Upper lobe of left lung (tissue), 6 donors: ENCODE measurements at regions not wholly inside any gene's neighbourhood (a gene's known extent, or its start where the extent isn't known, plus 50 kb on each side); places are given as distances from the start of the nearest gene placed in this dataset.
"Not testable (repeated sequence)": the region's sequence is repeated elsewhere in the genome, so short reads cannot be mapped to it uniquely, and the experiment has no call there.

ENCODE experiments used
- ATAC-seq, 2 donors: fragments of 200-7000 bp; cut with Tn5 transposase; one replicate each; pipeline ENCODE4 v1.9.1; 2022; ENCODE audit warnings: mild to moderate bottlenecking in 2 of 2, moderate library complexity in 2 of 2; ENCODE audit not compliant: low FRiP score in 2 of 2
- DNase-seq, 2 donors: peaks; one replicate each; pipeline ENCODE4 v3.0.0-alpha.2; 2019 to 2020
- H3K27ac ChIP-seq, 4 donors: fragments of 200-600 bp; sonication (generic); one replicate each; pipeline ENCODE4 v1.5.1; 2016 to 2019
- H3K27me3 ChIP-seq, 4 donors: fragments of 200-600 bp; sonication (generic); one replicate each; pipeline ENCODE4 v1.5.1; 2017 to 2019
- H3K36me3 ChIP-seq, 4 donors: fragments of 200-600 bp; sonication (generic); one replicate each; pipeline ENCODE4 v1.5.1; 2016 to 2019
- H3K4me1 ChIP-seq, 4 donors: fragments of 200-600 bp; sonication (generic); one replicate each; pipeline ENCODE4 v1.5.1; 2018 to 2019
- H3K4me3 ChIP-seq, 4 donors: fragments of 200-600 bp; sonication (generic); one replicate each; pipeline ENCODE4 v1.5.1; 2017 to 2019; ENCODE audit warnings: mild to moderate bottlenecking in 2 of 4, moderate library complexity in 1 of 4
- H3K9me3 ChIP-seq, 4 donors: fragments of 200-600 bp; sonication (generic); one replicate each; pipeline ENCODE4 v1.5.1; 2018 to 2019
- CTCF ChIP-seq, 6 experiments: fragments of 450-650 bp in 4 of 6; fragments of 200-600 bp in 2 of 6; sonication (generic) in 2 of 6; IDR thresholded peaks; one replicate each; pipeline ENCODE4 v1.5.1; 2016 to 2019; ENCODE audit warnings: antibody characterized with exemption in 6 of 6
- WGBS, 2 donors: methylation state at CpG; one replicate each; pipeline ENCODE4 v1.1.5; 2017 to 2018; 5-methylcytosine and 5-hydroxymethylcytosine counted together
- donor health status: DM: no; HTN: no; CAD: no; lungs with moderate emphysema.
- donor health status: DM: no; HTN: yes; CAD: no; lungs with severe emphysema.

- DNase-seq, H3K4me3 ChIP-seq, H3K4me1 ChIP-seq, H3K27me3 ChIP-seq, H3K9me3 ChIP-seq, H3K27ac ChIP-seq, H3K36me3 ChIP-seq: not testable (repeated sequence)
- ATAC-seq: peak; percentile 16 to 24
- 100% methylated on average over 1 of the region's 4 CpGs; no CpG with 5 or more reads in 1 of the 2 donors for WGBS, 2 donors
Observed at GRCh38 chr2:87217005-87217404, 195.4 kb upstream of the PLGLB1 start.

GRCh38 chr2:87217741-87218410 is 196.2 kb upstream of the PLGLB1 start:
- not testable (repeated sequence) for H3K36me3 ChIP-seq, H3K27ac ChIP-seq, H3K9me3 ChIP-seq, H3K4me1 ChIP-seq, H3K27me3 ChIP-seq, H3K4me3 ChIP-seq, DNase-seq
- ATAC-seq: peak; percentile 89 to 90
- TF ChIP-seq CTCF (IDR thresholded peaks at IDR 0.05): peak in 2 of 6 experiments; percentile 15 to 43
- WGBS, 2 donors: 28% methylated on average over 7 of the region's 21 CpGs; no CpG with 5 or more reads in 1 of the 2 donors

GRCh38 chr2:87220651-87221050 is 199.0 kb upstream of the PLGLB1 start:
- ATAC-seq: not testable (repeated sequence)

GRCh38 chr2:87222131-87222530 is 200.5 kb upstream of the PLGLB1 start:
- not testable (repeated sequence) for H3K36me3 ChIP-seq, H3K4me3 ChIP-seq, H3K27ac ChIP-seq, H3K27me3 ChIP-seq, H3K4me1 ChIP-seq, ATAC-seq, H3K9me3 ChIP-seq, DNase-seq
- 79 to 88% methylated on average over 7 of the region's 7 CpGs for WGBS, 2 donors

More at GRCh38 chr2:87220651-87221050, 199.0 kb upstream of the PLGLB1 start:
- not testable (repeated sequence) for H3K27ac ChIP-seq, H3K9me3 ChIP-seq, DNase-seq, H3K4me3 ChIP-seq, H3K4me1 ChIP-seq, H3K36me3 ChIP-seq, H3K27me3 ChIP-seq
- 66 to 68% methylated on average over 8 to 9 of the region's 9 CpGs for WGBS, 2 donors

- H3K9me3 ChIP-seq, H3K4me3 ChIP-seq, H3K4me1 ChIP-seq, H3K36me3 ChIP-seq, H3K27me3 ChIP-seq, H3K27ac ChIP-seq, DNase-seq, ATAC-seq: not testable (repeated sequence)
- WGBS, 2 donors: 79% methylated on average over 2 of the region's 3 CpGs; no CpG with 5 or more reads in 1 of the 2 donors
Observed at GRCh38 chr2:87223873-87224272, 202.2 kb upstream of the PLGLB1 start.

GRCh38 chr2:87229091-87229689 is 207.5 kb upstream of the PLGLB1 start:
- H3K27me3 ChIP-seq, H3K36me3 ChIP-seq, H3K4me1 ChIP-seq, H3K4me3 ChIP-seq, DNase-seq, H3K27ac ChIP-seq, H3K9me3 ChIP-seq: not testable (repeated sequence)
- peak; percentile 82 to 94 for ATAC-seq
- 0% methylated on average over 1 of the region's 4 CpGs; no CpG with 5 or more reads in 1 of the 2 donors for WGBS, 2 donors
- peak in 3 of 6 experiments; percentile 9 to 59 (median 28) for TF ChIP-seq CTCF (IDR thresholded peaks at IDR 0.05)

GRCh38 chr2:87229964-87230363 is 208.3 kb upstream of the PLGLB1 start:
- not testable (repeated sequence) for H3K4me1 ChIP-seq, ATAC-seq, H3K9me3 ChIP-seq, H3K27ac ChIP-seq, H3K4me3 ChIP-seq, DNase-seq, H3K36me3 ChIP-seq, H3K27me3 ChIP-seq
- WGBS, 2 donors: 60% methylated on average over 2 of the region's 4 CpGs; no CpG with 5 or more reads in 1 of the 2 donors

- H3K4me3 ChIP-seq, H3K9me3 ChIP-seq, DNase-seq, H3K36me3 ChIP-seq, ATAC-seq, H3K27me3 ChIP-seq, H3K4me1 ChIP-seq, H3K27ac ChIP-seq: not testable (repeated sequence)
- WGBS, 2 donors: 80% methylated on average over 2 of the region's 8 CpGs; no CpG with 5 or more reads in 1 of the 2 donors
Observed at GRCh38 chr2:87235333-87235981, 213.8 kb upstream of the PLGLB1 start.

GRCh38 chr2:87237570-87238336 is 216.1 kb upstream of the PLGLB1 start:
- ATAC-seq, H3K27me3 ChIP-seq, H3K4me1 ChIP-seq, H3K27ac ChIP-seq, H3K36me3 ChIP-seq, H3K9me3 ChIP-seq, H3K4me3 ChIP-seq, DNase-seq: not testable (repeated sequence)
- 50 to 53% methylated on average over 4 of the region's 15 CpGs for WGBS, 2 donors

GRCh38 chr2:87239558-87240215 is 218.0 kb upstream of the PLGLB1 start:
- H3K27ac ChIP-seq, H3K36me3 ChIP-seq, H3K9me3 ChIP-seq, H3K4me3 ChIP-seq, DNase-seq, H3K4me1 ChIP-seq, H3K27me3 ChIP-seq: not testable (repeated sequence)
- peak; percentile 21 to 64 for ATAC-seq
- 76 to 82% methylated on average over 2 to 6 of the region's 8 CpGs for WGBS, 2 donors
